A549 (cell line): ENCODE measurements at regions not wholly inside any gene's neighbourhood (a gene's known extent, or its start where the extent isn't known, plus 50 kb on each side); places are given as distances from the start of the nearest gene placed in this dataset.

Experiments
- ATAC-seq, 2 experiments: fragments of 200-7000 bp in 1 of 2; fragments of >200 bp in 1 of 2; cut with Nextera tagmentation in 1 of 2; cut with Tn5 transposase in 1 of 2; 3 replicates each; pipeline versions ENCODE4 v1.8.0 to v1.9.1; 2018 to 2020; ENCODE audit warnings: mild to moderate bottlenecking in 1 of 2, moderate library complexity in 1 of 2
- CTCF ChIA-PET: fragments of 300-600 bp; sonication (Branson Sonifier 250); formaldehyde crosslinking; extraction: SDS; loops from one replicate; lab custom pipeline; 2021; ENCODE audit warnings: antibody characterized with exemption, inconsistent platforms; lab: Yijun Ruan, JAX
- POLR2A ChIA-PET: fragments of 350-600 bp; formaldehyde crosslinking; extraction: SDS; loops from one replicate; lab custom pipeline; 2021; ENCODE audit warnings: antibody characterized with exemption, inconsistent platforms; lab: Yijun Ruan, JAX
- DNase-seq, 2 experiments: peaks; one replicate each; pipeline versions ENCODE4 v3.0.0 to v3.0.0-alpha.2; 2011 to 2016; ENCODE audit warnings: low read depth in 1 of 2, low spot score in 1 of 2
- FAIRE-seq: peaks from 2 replicates; lab custom pipeline; 2011; peaks lifted over from hg19 to GRCh38; lab: Jason Lieb, UNC
- H3K27ac ChIP-seq, 2 experiments: fragments of >200 bp; sonication (Bioruptor Twin); formaldehyde crosslinking; 3 replicates each; pipeline ENCODE4 v1.5.1; 2016 to 2017
- H3K4me1 ChIP-seq: fragments of >200 bp; sonication (Bioruptor Twin); formaldehyde crosslinking; 3 replicates; pipeline ENCODE4 v1.6.1; 2016
- H3K4me2 ChIP-seq: fragments of >200 bp; sonication (Bioruptor Twin); formaldehyde crosslinking; 3 replicates; pipeline ENCODE4 v1.6.1; 2016
- H3K4me3 ChIP-seq: fragments of >200 bp; sonication (Bioruptor Twin); formaldehyde crosslinking; 3 replicates; pipeline ENCODE4 v1.5.1; 2016
- H3K9me3 ChIP-seq: fragments of >200 bp; sonication (Bioruptor Twin); formaldehyde crosslinking; 3 replicates; pipeline ENCODE4 v1.6.1; 2016
- BHLHE40 ChIP-seq: IDR thresholded peaks from 2 replicates; pipeline ENCODE4 v1.6.1; 2012; ENCODE audit warnings: low read depth, low read length, inconsistent platforms
- CEBPB ChIP-seq, 2 experiments: fragments of >200 bp in 1 of 2; sonication (Bioruptor Twin) in 1 of 2; formaldehyde crosslinking in 1 of 2; IDR thresholded peaks; 2 replicates each; pipeline ENCODE4 v1.6.1; 2012 to 2016
- CHD4 ChIP-seq: fragments of 200-600 bp; sonication (generic); IDR thresholded peaks from 2 replicates; pipeline ENCODE4 v1.6.1; 2016; ENCODE audit warnings: antibody characterized with exemption, mild to moderate bottlenecking, borderline replicate concordance
- ESRRA ChIP-seq: fragments of 150-350 bp; IDR thresholded peaks from 2 replicates; pipeline ENCODE4 v1.6.1; 2014; ENCODE audit warnings: mild to moderate bottlenecking, low read length, borderline replicate concordance
- FOSB ChIP-seq: fragments of 250-450 bp; sonication (Bioruptor Pico); IDR thresholded peaks from 2 replicates; pipeline ENCODE4 v1.5.0; 2020; ENCODE audit warnings: mild to moderate bottlenecking, moderate library complexity
- FOXS1 ChIP-seq: fragments of 250-450 bp; sonication (Bioruptor Pico); IDR thresholded peaks from 2 replicates; pipeline ENCODE4 v1.5.0; 2020; ENCODE audit warnings: mild to moderate bottlenecking, moderate library complexity
- GATA3 ChIP-seq: IDR thresholded peaks from 2 replicates; pipeline ENCODE4 v1.6.1; 2012; ENCODE audit warnings: borderline replicate concordance
- HDAC2 ChIP-seq: fragments of 200-600 bp; sonication (generic); IDR thresholded peaks from 2 replicates; pipeline ENCODE4 v1.6.1; 2016
- HOXB5 ChIP-seq: fragments of 250-450 bp; sonication (Bioruptor Pico); IDR thresholded peaks from 2 replicates; pipeline ENCODE4 v1.5.0; 2020; ENCODE audit warnings: mild to moderate bottlenecking, moderate library complexity
- JUN ChIP-seq, 2 experiments: fragments of >200 bp; sonication (Bioruptor Twin); formaldehyde crosslinking; IDR thresholded peaks; 2 replicates in 1 of 2; 3 replicates in 1 of 2; pipeline ENCODE4 v1.6.1; 2016 to 2017
- JUNB ChIP-seq: fragments of >200 bp; sonication (Bioruptor Twin); formaldehyde crosslinking; IDR thresholded peaks from 2 replicates; pipeline ENCODE4 v1.6.1; 2016
- KDM5A ChIP-seq: fragments of 200-600 bp; sonication (generic); IDR thresholded peaks from 2 replicates; pipeline ENCODE4 v1.6.1; 2016; ENCODE audit warnings: antibody characterized with exemption, mild to moderate bottlenecking
- MAFK ChIP-seq: fragments of 450-650 bp; IDR thresholded peaks from 2 replicates; pipeline ENCODE4 v1.6.1; 2014; ENCODE audit not compliant: partially characterized antibody
- PHF8 ChIP-seq: fragments of 200-600 bp; sonication (generic); IDR thresholded peaks from 2 replicates; pipeline ENCODE4 v1.6.1; 2016; ENCODE audit warnings: low read depth, mild to moderate bottlenecking, antibody characterized with exemption, moderate library complexity, borderline replicate concordance
- POLR2A ChIP-seq: IDR thresholded peaks from 2 replicates; pipeline ENCODE4 v1.6.1; 2012; ENCODE audit warnings: mild to moderate bottlenecking, low read length
- RAD21 ChIP-seq, 2 experiments: fragments of >200 bp in 1 of 2; sonication (Bioruptor Twin) in 1 of 2; formaldehyde crosslinking in 1 of 2; IDR thresholded peaks in 1 of 2; conservative IDR thresholded peaks in 1 of 2; 2 replicates in 1 of 2; 3 replicates in 1 of 2; pipeline ENCODE4 v1.6.1; 2012 to 2018; ENCODE audit warnings: inconsistent platforms in 1 of 2
- RFX5 ChIP-seq: fragments of 450-650 bp; IDR thresholded peaks from 2 replicates; pipeline ENCODE4 v1.7.1; 2014; ENCODE audit warnings: antibody characterized with exemption, mild to moderate bottlenecking, moderate library complexity
- ZFP36 ChIP-seq: fragments of 450-650 bp; IDR thresholded peaks from 2 replicates; pipeline ENCODE4 v1.6.1; 2014; ENCODE audit warnings: borderline replicate concordance; ENCODE audit not compliant: partially characterized antibody
- ZNF302 ChIP-seq: fragments of 250-450 bp; sonication (Bioruptor Pico); IDR thresholded peaks from 2 replicates; pipeline ENCODE4 v1.9.0; 2021; ENCODE audit warnings: inconsistent platforms, mild to moderate bottlenecking, moderate library complexity
- ZSCAN20 ChIP-seq: fragments of 250-450 bp; sonication (Bioruptor Pico); IDR thresholded peaks from 2 replicates; pipeline ENCODE4 v1.8.0; 2022; ENCODE audit warnings: mild to moderate bottlenecking, moderate library complexity
- whole genome bisulfite sequencing: methylation state at CpG from one replicate; pipeline ENCODE4 v1.1.6; 2017; ENCODE audit errors: missing lambda C conversion rate; 5-methylcytosine and 5-hydroxymethylcytosine counted together
- TF ChIP-seq, protein P1 (sequence below): fragments of >200 bp; sonication (Bioruptor Twin); formaldehyde crosslinking; IDR thresholded peaks from 2 replicates; pipeline ENCODE4 v1.6.1; 2016
- TF ChIP-seq, protein P2 (sequence below): IDR thresholded peaks from 2 replicates; pipeline ENCODE4 v1.6.1; 2012
- TF ChIP-seq, protein P3 (sequence below): fragments of 250-450 bp; sonication (Bioruptor Pico); IDR thresholded peaks from 2 replicates; pipeline ENCODE4 v1.5.0; 2021; ENCODE audit warnings: mild to moderate bottlenecking, moderate library complexity, borderline replicate concordance

DNA sequence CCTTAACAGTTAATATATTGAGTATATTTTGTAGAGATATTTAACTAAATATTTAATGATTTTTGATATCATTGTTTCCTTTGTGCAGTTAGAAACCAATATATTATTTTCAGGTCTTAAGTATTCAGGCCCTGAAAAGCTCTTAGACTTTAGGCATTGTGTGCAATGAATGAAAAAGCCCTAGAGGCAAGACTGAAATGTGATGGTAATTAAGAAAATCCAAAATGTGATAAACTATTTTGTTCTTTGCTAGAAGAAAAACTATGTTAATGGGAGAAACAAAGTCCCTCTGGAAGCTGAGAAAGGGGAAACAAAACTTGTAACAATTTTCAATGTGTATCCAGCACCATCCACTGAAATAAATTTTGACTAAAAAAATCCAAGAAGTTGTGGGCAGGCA lies 54.6 kb upstream of the SSR3 start:
- DNase-seq, result no peak
- H3K4me3 ChIP-seq, result no peak overlapping the region
- H3K4me2 ChIP-seq, result no peak overlapping the region
- H3K4me1 ChIP-seq, result no peaks in the 10 kb centered on the region
- no peak for FAIRE-seq
- no peak for ATAC-seq
- H3K9me3 ChIP-seq, result no peaks in the 10 kb centered on the region
- ChIA-PET POLR2A (no interaction called here), CTCF (no interaction called here)
- no peak overlapping the region for H3K27ac ChIP-seq
- TF ChIP-seq PHF8, result no peak
- TF ChIP-seq, protein P1, sequence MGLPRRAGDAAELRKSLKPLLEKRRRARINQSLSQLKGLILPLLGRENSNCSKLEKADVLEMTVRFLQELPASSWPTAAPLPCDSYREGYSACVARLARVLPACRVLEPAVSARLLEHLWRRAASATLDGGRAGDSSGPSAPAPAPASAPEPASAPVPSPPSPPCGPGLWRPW, result no peak
- no peak for TF ChIP-seq RFX5
- TF ChIP-seq JUNB, result no peak
- TF ChIP-seq ESRRA, result no peak
- TF ChIP-seq CHD4, result no peak
- TF ChIP-seq HDAC2, result no peak
- no peak for TF ChIP-seq KDM5A

DNA sequence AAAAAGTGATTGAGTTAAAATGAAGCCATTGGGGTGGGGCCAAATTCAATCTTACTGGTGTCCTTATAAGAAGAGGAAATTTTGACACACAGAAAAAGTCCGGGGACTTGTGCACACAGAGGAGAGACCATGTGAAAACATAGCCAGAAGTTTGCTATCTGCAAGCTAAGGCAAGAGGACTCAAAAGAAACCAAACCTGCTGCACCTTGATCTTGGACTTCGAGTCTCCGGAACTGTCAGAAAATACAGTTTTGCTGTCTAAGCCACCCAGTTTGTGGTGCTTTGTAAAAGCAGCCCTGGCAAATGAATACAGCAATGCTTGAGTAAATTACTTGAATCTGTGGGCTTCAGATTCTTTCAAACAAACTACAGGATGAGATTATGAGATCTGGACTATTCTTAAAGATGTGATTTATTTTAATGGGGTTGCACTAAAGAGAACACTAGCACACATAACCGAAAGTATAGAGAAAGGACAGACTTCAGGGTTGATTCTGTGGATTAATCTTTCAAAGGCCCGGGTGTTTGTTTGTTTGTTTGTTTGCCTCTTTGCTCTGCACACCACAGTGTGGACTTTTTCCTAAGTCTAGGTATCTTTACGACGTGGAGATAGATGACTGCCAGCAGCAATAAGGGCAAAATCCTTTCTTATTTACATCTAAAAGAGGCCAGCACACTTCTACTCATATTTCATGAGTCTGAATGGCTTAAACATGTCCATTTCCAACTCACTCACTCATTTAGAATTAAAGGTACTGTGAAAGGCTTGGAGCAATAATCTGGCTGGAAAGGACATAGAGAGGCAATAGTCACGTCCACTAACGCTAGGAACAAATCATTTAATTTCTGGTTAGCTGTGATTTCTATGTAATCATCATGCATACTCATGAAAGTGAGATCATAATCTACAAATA lies 53.9 kb upstream of the SSR3 start:
- Histone ChIP-seq H3K9me3 (no peaks in the 10 kb centered on the region), H3K4me2 (no peak overlapping the region), H3K4me1 (no peaks in the 10 kb centered on the region), H3K27ac (no peak overlapping the region), H3K4me3 (no peak overlapping the region)
- WGBS, result 76% methylated on average over 9 of the region's 9 CpGs
- FAIRE-seq (no peak), ATAC-seq (no peak), DNase-seq (no peak)
- ChIA-PET POLR2A (no interaction called here), CTCF (no interaction called here)
- TF ChIP-seq ZSCAN20 (CRISPR knock-in tag), result no peak
- TF ChIP-seq GATA3, result no peak
- TF ChIP-seq ZFP36, result no peak
- no peak for TF ChIP-seq HOXB5 (CRISPR knock-in tag)
- no peak for TF ChIP-seq BHLHE40
- TF ChIP-seq, protein P2, sequence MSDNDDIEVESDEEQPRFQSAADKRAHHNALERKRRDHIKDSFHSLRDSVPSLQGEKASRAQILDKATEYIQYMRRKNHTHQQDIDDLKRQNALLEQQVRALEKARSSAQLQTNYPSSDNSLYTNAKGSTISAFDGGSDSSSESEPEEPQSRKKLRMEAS, result no peak

DNA sequence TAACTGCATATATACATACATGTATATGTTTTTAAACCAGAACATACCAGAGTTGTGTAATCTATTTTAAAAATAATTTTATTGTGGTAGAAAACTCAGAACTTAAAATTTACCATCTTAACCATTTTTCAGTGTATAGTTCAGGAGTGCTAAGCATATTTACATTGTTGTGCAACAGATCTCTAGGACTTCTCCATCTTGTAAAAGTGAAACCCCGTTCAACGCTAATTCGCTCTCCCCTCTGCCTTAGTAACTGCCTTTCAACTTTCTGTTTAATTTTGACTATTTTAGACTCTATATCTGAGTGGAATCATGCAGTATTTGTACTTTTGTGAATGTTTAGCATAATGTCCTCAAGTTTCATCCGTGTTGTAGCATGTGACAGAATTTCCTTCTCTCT lies 51.8 kb upstream of the SSR3 start:
- no peak overlapping the region for H3K4me3 ChIP-seq
- FAIRE-seq, result no peak
- WGBS, result 85% methylated on average over 4 of the region's 4 CpGs
- H3K4me1 ChIP-seq, result no peaks in the 10 kb centered on the region
- ChIA-PET CTCF (no interaction called here), POLR2A (no interaction called here)
- no peaks in the 10 kb centered on the region for H3K9me3 ChIP-seq
- H3K27ac ChIP-seq, result no peak overlapping the region
- DNase-seq, result no peak
- TF ChIP-seq ZNF302 (CRISPR knock-in tag) (no peak), ZFP36 (no peak), CEBPB (IDR thresholded peaks at IDR 0.05) (peak in 1 of 2 experiments; percentile 6; a peak in 1 of 4 replicates)
- TF ChIP-seq, all 56 proteins: peak for 1
- H3K4me2 ChIP-seq, result peak overlapping the region; percentile 63; the same call in 2 of the 3 replicates
- no peak for ATAC-seq

DNA sequence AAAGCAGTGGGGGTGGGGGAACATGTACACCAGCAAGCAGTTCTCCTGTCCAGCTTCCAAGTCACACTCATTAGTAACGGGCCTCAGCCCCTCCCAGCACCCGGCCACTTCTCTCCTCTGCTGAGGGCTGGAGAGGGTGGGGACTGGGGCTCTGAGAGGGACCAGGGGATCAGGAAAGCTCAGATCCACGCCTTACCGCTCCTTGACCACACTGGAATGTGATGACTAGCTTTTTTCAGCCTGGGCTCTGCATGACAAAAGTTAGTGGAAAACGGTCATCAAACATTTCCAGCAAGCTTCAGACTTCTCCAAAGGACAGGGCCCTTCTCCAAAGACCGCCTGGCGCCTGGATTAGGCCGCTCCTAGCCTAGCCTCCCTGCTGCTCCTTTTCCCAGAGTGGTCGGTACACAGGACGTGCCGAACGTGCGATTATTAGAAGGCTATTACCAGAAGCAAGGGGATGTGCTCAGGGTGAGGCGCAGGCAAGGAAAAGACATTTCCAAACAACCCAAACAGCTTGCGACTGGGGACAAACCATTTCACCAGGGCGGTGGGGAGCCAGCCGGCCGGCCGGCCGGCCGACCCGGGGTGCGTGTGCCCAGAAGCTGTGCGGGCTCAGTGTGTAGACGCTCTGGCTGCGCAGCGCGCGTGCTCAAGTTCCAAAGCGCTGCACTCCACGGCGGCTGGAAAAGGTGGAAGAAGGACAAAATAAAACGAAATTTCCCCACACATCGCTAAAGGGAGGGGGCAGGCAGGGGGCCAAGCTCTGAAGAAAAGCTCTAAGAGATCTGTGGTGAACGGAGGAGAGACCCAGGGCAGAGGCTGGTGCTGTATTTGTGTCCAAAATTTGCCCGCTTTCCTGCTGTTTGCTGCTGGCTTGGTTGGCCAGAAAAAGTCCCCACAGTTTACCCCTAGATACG lies 51.0 kb upstream of the SSR3 start:
- FAIRE-seq (no peak), DNase-seq (no peak)

More for the DNA sequence above, 51.0 kb upstream of the SSR3 start:
- TF ChIP-seq MAFK, result peak; percentile 16
- no peak for TF ChIP-seq RAD21 (conservative IDR thresholded peaks at IDR 0.05 in 1 of 2, IDR thresholded peaks at IDR 0.05 in 1 of 2)
- TF ChIP-seq, protein P3, sequence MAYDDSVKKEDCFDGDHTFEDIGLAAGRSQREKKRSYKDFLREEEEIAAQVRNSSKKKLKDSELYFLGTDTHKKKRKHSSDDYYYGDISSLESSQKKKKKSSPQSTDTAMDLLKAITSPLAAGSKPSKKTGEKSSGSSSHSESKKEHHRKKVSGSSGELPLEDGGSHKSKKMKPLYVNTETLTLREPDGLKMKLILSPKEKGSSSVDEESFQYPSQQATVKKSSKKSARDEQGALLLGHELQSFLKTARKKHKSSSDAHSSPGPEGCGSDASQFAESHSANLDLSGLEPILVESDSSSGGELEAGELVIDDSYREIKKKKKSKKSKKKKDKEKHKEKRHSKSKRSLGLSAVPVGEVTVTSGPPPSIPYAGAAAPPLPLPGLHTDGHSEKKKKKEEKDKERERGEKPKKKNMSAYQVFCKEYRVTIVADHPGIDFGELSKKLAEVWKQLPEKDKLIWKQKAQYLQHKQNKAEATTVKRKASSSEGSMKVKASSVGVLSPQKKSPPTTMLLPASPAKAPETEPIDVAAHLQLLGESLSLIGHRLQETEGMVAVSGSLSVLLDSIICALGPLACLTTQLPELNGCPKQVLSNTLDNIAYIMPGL, result no peak
- TF ChIP-seq POLR2A, result no peak
- no peak for TF ChIP-seq FOXS1 (CRISPR knock-in tag)
- TF ChIP-seq ESRRA, result no peak
- TF ChIP-seq FOSB (CRISPR knock-in tag), result no peak
- no peak for TF ChIP-seq JUN (IDR thresholded peaks at IDR 0.05)
- TF ChIP-seq CHD4, result no peak
- TF ChIP-seq, all 56 proteins: peak for 1
- CTCF ChIA-PET, result no interaction called here
- peak overlapping the region; percentile 63 for H3K4me2 ChIP-seq
- peak overlapping the region; percentile 16 for H3K4me3 ChIP-seq
- WGBS, result 67% methylated on average over 37 of the region's 37 CpGs
- POLR2A ChIA-PET, result no interaction called here
- no peaks in the 10 kb centered on the region for H3K9me3 ChIP-seq
- H3K4me1 ChIP-seq, result no peaks in the 10 kb centered on the region
- H3K27ac ChIP-seq, result peak overlapping the region; percentile 8 to 56; a peak in 4 of 6 replicates
- peak; percentile 72 to 85 for ATAC-seq
